Left lung (tissue), 4 donors: ENCODE measurements at regions not wholly inside any gene's neighbourhood (a gene's known extent, or its start where the extent isn't known, plus 50 kb on each side); places are given as distances from the start of the nearest gene placed in this dataset.

ENCODE experiments used
- ATAC-seq: fragments of 200-7000 bp; cut with Tn5 transposase; one replicate; pipeline ENCODE4 v1.9.1; 2020; ENCODE audit warnings: moderate library complexity
- DNase-seq, 4 donors: peaks; one replicate each; pipeline ENCODE4 v3.0.0-alpha.2; 2013 to 2020
- H3K27ac ChIP-seq, 2 donors: fragments of 200-600 bp; sonication (generic) in 1 of 2; one replicate each; pipeline versions ENCODE4 v1.5.0 to v1.8.0; 2020 to 2021
- H3K27me3 ChIP-seq, 2 donors: fragments of 200-600 bp; sonication (generic) in 1 of 2; one replicate each; pipeline versions ENCODE4 v1.5.0 to v1.8.0; 2020 to 2021
- H3K36me3 ChIP-seq, 2 donors: fragments of 200-600 bp; sonication (generic) in 1 of 2; one replicate each; pipeline versions ENCODE4 v1.5.0 to v1.8.0; 2020 to 2021
- H3K4me1 ChIP-seq, 2 donors: fragments of 200-600 bp; one replicate each; pipeline ENCODE4 v1.8.0; 2021
- H3K4me3 ChIP-seq, 2 donors: fragments of 200-600 bp; sonication (generic) in 1 of 2; one replicate each; pipeline versions ENCODE4 v1.5.0 to v1.8.0; 2020 to 2021; ENCODE audit warnings: mild to moderate bottlenecking in 1 of 2
- H3K9me3 ChIP-seq, 2 donors: fragments of 200-600 bp; sonication (generic) in 1 of 2; one replicate each; pipeline versions ENCODE4 v1.5.0 to v1.8.0; 2020 to 2021
- CTCF ChIP-seq, 2 donors: fragments of 200-600 bp; sonication (generic) in 1 of 2; IDR thresholded peaks; one replicate each; pipeline versions ENCODE4 v1.5.0 to v1.8.0; 2021; ENCODE audit warnings: antibody characterized with exemption in 2 of 2
- intact Hi-C, 2 donors: fragments of 100-400 bp; cut with DNase I; formaldehyde crosslinking; loops; one replicate each; pipeline versions ENCODE4 v1.11.2 to v1.14.2; 2022
- donor health status: DM: no; HTN: yes; CAD: no.
- donor health status: DM: no; HTN: no; CAD: no.

GRCh38 chr9:106708475-106709146, 154.4 kb upstream of the ZNF462 start:
- Histone ChIP-seq H3K27me3 (no peaks in the 10 kb centered on the region), H3K4me1 (no peaks in the 10 kb centered on the region), H3K4me3 (no peak overlapping the region), H3K9me3 (peaks cover 0 to 11% of the 10 kb centered on the region in 2 donors), H3K36me3 (no peaks in the 10 kb centered on the region), H3K27ac (no peak overlapping the region)
- ATAC-seq: peak; percentile 90
- intact Hi-C loops: no loop called here
- DNase-seq: no peak
- no peak for TF ChIP-seq CTCF (IDR thresholded peaks at IDR 0.05)

GRCh38 chr9:106712279-106712678, 150.7 kb upstream of the ZNF462 start:
- H3K9me3 ChIP-seq: no peaks in the 10 kb centered on the region
- DNase-seq (no peak), ATAC-seq (no peak)
- H3K36me3 ChIP-seq: no peaks in the 10 kb centered on the region
- intact Hi-C loops: no loop called here
- no peak for TF ChIP-seq CTCF (IDR thresholded peaks at IDR 0.05)
- H3K4me1 ChIP-seq: no peaks in the 10 kb centered on the region
- H3K27me3 ChIP-seq: no peaks in the 10 kb centered on the region
- H3K27ac ChIP-seq: no peak overlapping the region
- H3K4me3 ChIP-seq: no peak overlapping the region

GRCh38 chr9:106713206-106713605, 149.8 kb upstream of the ZNF462 start:
- Histone ChIP-seq H3K4me3 (no peak overlapping the region), H3K27ac (no peak overlapping the region), H3K9me3 (no peaks in the 10 kb centered on the region), H3K36me3 (no peaks in the 10 kb centered on the region), H3K4me1 (no peaks in the 10 kb centered on the region), H3K27me3 (no peaks in the 10 kb centered on the region)
- intact Hi-C loops: no loop called here
- no peak for ATAC-seq
- TF ChIP-seq CTCF (IDR thresholded peaks at IDR 0.05): no peak
- no peak for DNase-seq

GRCh38 chr9:106716820-106717219, 146.1 kb upstream of the ZNF462 start:
- ATAC-seq: no peak

GRCh38 chr9:106717686-106718085, 145.3 kb upstream of the ZNF462 start:
- H3K27me3 ChIP-seq: no peaks in the 10 kb centered on the region
- ATAC-seq: peak; percentile 92
- no peak overlapping the region for H3K4me3 ChIP-seq
- H3K36me3 ChIP-seq: no peaks in the 10 kb centered on the region
- intact Hi-C loops: no loop called here
- no peaks in the 10 kb centered on the region for H3K4me1 ChIP-seq
- TF ChIP-seq CTCF (IDR thresholded peaks at IDR 0.05): no peak
- peak overlapping the region in 1 of 2 donors; percentile 71 for H3K27ac ChIP-seq
- H3K9me3 ChIP-seq: no peaks in the 10 kb centered on the region
- DNase-seq: peak in 2 of 4 donors; percentile 32 to 60

More at GRCh38 chr9:106716820-106717219, 146.1 kb upstream of the ZNF462 start:
- Histone ChIP-seq H3K27ac (no peak overlapping the region), H3K36me3 (no peaks in the 10 kb centered on the region), H3K4me1 (no peaks in the 10 kb centered on the region), H3K4me3 (no peak overlapping the region), H3K9me3 (no peaks in the 10 kb centered on the region), H3K27me3 (no peaks in the 10 kb centered on the region)
- no peak for TF ChIP-seq CTCF (IDR thresholded peaks at IDR 0.05)
- intact Hi-C loops: no loop called here
- DNase-seq: no peak
